SK-N-SH treated with all-trans-retinoic acid at 6 μM for 48 hours (cell line): ENCODE measurements at regions not wholly inside any gene's neighbourhood (a gene's known extent, or its start where the extent isn't known, plus 50 kb on each side); places are given as distances from the start of the nearest gene placed in this dataset.
"Not testable (repeated sequence)": the region's sequence is repeated elsewhere in the genome, so short reads cannot be mapped to it uniquely, and the experiment has no call there.

Experiments
- ATAC-seq: fragments of 200-7000 bp; cut with Tn5 transposase; 3 replicates; pipeline ENCODE4 v1.9.1; 2020; ENCODE audit warnings: mild to moderate bottlenecking, moderate library complexity
- ARNTL ChIP-seq: fragments of 450-650 bp; formaldehyde crosslinking; IDR thresholded peaks from 2 replicates; pipeline ENCODE4 v1.5.0; 2020; ENCODE audit warnings: low read depth, mild to moderate bottlenecking, moderate library complexity, borderline replicate concordance
- BACH2 ChIP-seq: fragments of 250-450 bp; sonication (Bioruptor Pico); IDR thresholded peaks from 2 replicates; pipeline ENCODE4 v1.9.0; 2021; ENCODE audit warnings: mild to moderate bottlenecking, borderline replicate concordance
- CSDC2 ChIP-seq: fragments of 250-450 bp; sonication (Bioruptor Pico); IDR thresholded peaks from 2 replicates; pipeline ENCODE4 v1.5.0; 2020; ENCODE audit warnings: mild to moderate bottlenecking, moderate library complexity
- ESRRG ChIP-seq: fragments of 250-450 bp; sonication (Bioruptor Pico); IDR thresholded peaks from 2 replicates; pipeline ENCODE4 v1.6.1; 2021; ENCODE audit warnings: mild to moderate bottlenecking
- GLIS3 ChIP-seq: fragments of 250-450 bp; sonication (Bioruptor Pico); IDR thresholded peaks from 2 replicates; pipeline ENCODE4 v1.5.0; 2020; ENCODE audit warnings: mild to moderate bottlenecking, moderate library complexity
- ISL1 ChIP-seq: fragments of 250-450 bp; sonication (Bioruptor Pico); IDR thresholded peaks from 2 replicates; pipeline ENCODE4 v2.1.2; 2022; ENCODE audit warnings: mild to moderate bottlenecking, moderate library complexity
- PPARA ChIP-seq: fragments of 250-450 bp; sonication (Bioruptor Pico); IDR thresholded peaks from 2 replicates; pipeline ENCODE4 v1.5.0; 2020; ENCODE audit warnings: mild to moderate bottlenecking, borderline replicate concordance
- RARB ChIP-seq: fragments of 250-450 bp; sonication (Bioruptor Pico); IDR thresholded peaks from 2 replicates; pipeline ENCODE4 v1.8.0; 2021; ENCODE audit warnings: mild to moderate bottlenecking, moderate library complexity
- SNAI2 ChIP-seq: fragments of 250-450 bp; sonication (Bioruptor Pico); IDR thresholded peaks from 2 replicates; pipeline ENCODE4 v1.5.0; 2020; ENCODE audit warnings: mild to moderate bottlenecking, moderate library complexity
- TCF4 ChIP-seq: fragments of 250-450 bp; sonication (Bioruptor Pico); IDR thresholded peaks from 2 replicates; pipeline ENCODE4 v1.8.0; 2021; ENCODE audit warnings: mild to moderate bottlenecking, moderate library complexity, borderline replicate concordance
- TOX ChIP-seq: fragments of 250-450 bp; sonication (Bioruptor Pico); IDR thresholded peaks from 2 replicates; pipeline ENCODE4 v1.8.0; 2021; ENCODE audit warnings: mild to moderate bottlenecking, moderate library complexity, borderline replicate concordance
- ZC3H10 ChIP-seq: fragments of 250-450 bp; sonication (Bioruptor Pico); IDR thresholded peaks from 2 replicates; pipeline ENCODE4 v1.5.1; 2021; ENCODE audit warnings: mild to moderate bottlenecking, moderate library complexity
- ZFP30 ChIP-seq: fragments of 450-650 bp; formaldehyde crosslinking; IDR thresholded peaks from 2 replicates; pipeline ENCODE4 v1.5.0; 2022; ENCODE audit warnings: mild to moderate bottlenecking, moderate library complexity
- ZNF565 ChIP-seq: fragments of 450-650 bp; formaldehyde crosslinking; conservative IDR thresholded peaks from 2 replicates; pipeline ENCODE4 v1.5.0; 2020; ENCODE audit warnings: low read depth, mild to moderate bottlenecking, moderate library complexity
- ZNF70 ChIP-seq: fragments of 450-650 bp; formaldehyde crosslinking; IDR thresholded peaks from 2 replicates; pipeline ENCODE4 v1.5.0; 2020; ENCODE audit warnings: mild to moderate bottlenecking, moderate library complexity
- ZNF8 ChIP-seq: fragments of 450-650 bp; formaldehyde crosslinking; IDR thresholded peaks from 2 replicates; pipeline ENCODE4 v1.5.0; 2020; ENCODE audit warnings: mild to moderate bottlenecking, moderate library complexity
- TF ChIP-seq, protein P1 (sequence below): fragments of 250-450 bp; sonication (Bioruptor Pico); IDR thresholded peaks from 2 replicates; pipeline ENCODE4 v1.8.0; 2021; ENCODE audit warnings: low read depth, mild to moderate bottlenecking, moderate library complexity, borderline replicate concordance
- TF ChIP-seq, protein P2 (sequence below): fragments of 250-450 bp; sonication (Bioruptor Pico); IDR thresholded peaks from 2 replicates; pipeline ENCODE4 v1.5.0; 2020; ENCODE audit warnings: mild to moderate bottlenecking, moderate library complexity
- TF ChIP-seq, protein P3 (sequence below): fragments of 250-450 bp; sonication (Bioruptor Pico); IDR thresholded peaks from 2 replicates; pipeline ENCODE4 v1.5.1; 2020; ENCODE audit warnings: low read depth, mild to moderate bottlenecking, moderate library complexity
- TF ChIP-seq, protein P4 (sequence below): fragments of 250-450 bp; sonication (Bioruptor Pico); IDR thresholded peaks from 2 replicates; pipeline ENCODE4 v1.5.1; 2021; ENCODE audit warnings: mild to moderate bottlenecking, moderate library complexity
- TF ChIP-seq, protein P5 (sequence below): fragments of 250-450 bp; sonication (Bioruptor Pico); IDR thresholded peaks from 2 replicates; pipeline ENCODE4 v1.8.0; 2020; ENCODE audit warnings: mild to moderate bottlenecking, moderate library complexity, borderline replicate concordance

DNA sequence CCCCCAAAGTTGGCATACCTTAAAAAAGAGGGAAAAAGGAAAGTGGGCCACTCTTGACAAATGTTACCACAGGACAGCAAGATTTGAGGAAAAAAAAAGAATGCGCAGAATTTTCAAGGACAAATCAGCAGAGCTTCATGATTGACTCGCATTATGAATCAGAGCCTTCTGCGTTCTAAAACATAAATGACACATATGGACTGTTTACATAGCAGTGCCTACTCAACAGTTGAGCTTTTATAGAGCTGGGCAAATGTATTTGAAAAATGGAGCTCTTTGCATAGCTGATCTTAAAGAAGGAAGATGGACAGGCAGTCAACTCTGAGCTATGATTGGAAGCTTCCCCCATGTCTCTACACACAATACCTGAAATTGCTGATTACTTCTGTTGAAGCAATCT is 213.2 kb upstream of the NT5E start:
- no peak for TF ChIP-seq TOX
- TF ChIP-seq, protein P1, sequence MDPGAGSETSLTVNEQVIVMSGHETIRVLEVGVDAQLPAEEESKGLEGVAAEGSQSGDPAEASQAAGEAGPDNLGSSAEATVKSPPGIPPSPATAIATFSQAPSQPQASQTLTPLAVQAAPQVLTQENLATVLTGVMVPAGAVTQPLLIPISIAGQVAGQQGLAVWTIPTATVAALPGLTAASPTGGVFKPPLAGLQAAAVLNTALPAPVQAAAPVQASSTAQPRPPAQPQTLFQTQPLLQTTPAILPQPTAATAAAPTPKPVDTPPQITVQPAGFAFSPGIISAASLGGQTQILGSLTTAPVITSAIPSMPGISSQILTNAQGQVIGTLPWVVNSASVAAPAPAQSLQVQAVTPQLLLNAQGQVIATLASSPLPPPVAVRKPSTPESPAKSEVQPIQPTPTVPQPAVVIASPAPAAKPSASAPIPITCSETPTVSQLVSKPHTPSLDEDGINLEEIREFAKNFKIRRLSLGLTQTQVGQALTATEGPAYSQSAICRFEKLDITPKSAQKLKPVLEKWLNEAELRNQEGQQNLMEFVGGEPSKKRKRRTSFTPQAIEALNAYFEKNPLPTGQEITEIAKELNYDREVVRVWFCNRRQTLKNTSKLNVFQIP (CRISPR knock-in tag) = no peak
- TF ChIP-seq BACH2 (CRISPR knock-in tag) = no peak
- TF ChIP-seq ARNTL (CRISPR knock-in tag) = no peak
- TF ChIP-seq CSDC2 (CRISPR knock-in tag) = no peak
- TF ChIP-seq, protein P2, sequence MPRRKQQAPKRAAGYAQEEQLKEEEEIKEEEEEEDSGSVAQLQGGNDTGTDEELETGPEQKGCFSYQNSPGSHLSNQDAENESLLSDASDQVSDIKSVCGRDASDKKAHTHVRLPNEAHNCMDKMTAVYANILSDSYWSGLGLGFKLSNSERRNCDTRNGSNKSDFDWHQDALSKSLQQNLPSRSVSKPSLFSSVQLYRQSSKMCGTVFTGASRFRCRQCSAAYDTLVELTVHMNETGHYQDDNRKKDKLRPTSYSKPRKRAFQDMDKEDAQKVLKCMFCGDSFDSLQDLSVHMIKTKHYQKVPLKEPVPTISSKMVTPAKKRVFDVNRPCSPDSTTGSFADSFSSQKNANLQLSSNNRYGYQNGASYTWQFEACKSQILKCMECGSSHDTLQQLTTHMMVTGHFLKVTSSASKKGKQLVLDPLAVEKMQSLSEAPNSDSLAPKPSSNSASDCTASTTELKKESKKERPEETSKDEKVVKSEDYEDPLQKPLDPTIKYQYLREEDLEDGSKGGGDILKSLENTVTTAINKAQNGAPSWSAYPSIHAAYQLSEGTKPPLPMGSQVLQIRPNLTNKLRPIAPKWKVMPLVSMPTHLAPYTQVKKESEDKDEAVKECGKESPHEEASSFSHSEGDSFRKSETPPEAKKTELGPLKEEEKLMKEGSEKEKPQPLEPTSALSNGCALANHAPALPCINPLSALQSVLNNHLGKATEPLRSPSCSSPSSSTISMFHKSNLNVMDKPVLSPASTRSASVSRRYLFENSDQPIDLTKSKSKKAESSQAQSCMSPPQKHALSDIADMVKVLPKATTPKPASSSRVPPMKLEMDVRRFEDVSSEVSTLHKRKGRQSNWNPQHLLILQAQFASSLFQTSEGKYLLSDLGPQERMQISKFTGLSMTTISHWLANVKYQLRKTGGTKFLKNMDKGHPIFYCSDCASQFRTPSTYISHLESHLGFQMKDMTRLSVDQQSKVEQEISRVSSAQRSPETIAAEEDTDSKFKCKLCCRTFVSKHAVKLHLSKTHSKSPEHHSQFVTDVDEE (CRISPR knock-in tag) = no peak
- TF ChIP-seq, protein P3, sequence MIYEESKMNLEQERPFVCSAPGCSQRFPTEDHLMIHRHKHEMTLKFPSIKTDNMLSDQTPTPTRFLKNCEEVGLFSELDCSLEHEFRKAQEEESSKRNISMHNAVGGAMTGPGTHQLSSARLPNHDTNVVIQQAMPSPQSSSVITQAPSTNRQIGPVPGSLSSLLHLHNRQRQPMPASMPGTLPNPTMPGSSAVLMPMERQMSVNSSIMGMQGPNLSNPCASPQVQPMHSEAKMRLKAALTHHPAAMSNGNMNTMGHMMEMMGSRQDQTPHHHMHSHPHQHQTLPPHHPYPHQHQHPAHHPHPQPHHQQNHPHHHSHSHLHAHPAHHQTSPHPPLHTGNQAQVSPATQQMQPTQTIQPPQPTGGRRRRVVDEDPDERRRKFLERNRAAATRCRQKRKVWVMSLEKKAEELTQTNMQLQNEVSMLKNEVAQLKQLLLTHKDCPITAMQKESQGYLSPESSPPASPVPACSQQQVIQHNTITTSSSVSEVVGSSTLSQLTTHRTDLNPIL (CRISPR knock-in tag) = no peak
- no peak for TF ChIP-seq PPARA
- TF ChIP-seq ZNF565 (CRISPR knock-in tag) = no peak
- TF ChIP-seq ESRRG (CRISPR knock-in tag) = no peak
- TF ChIP-seq TCF4 = no peak
- TF ChIP-seq RARB (CRISPR knock-in tag) = no peak
- TF ChIP-seq ISL1 (CRISPR knock-in tag) = no peak
- TF ChIP-seq GLIS3 (CRISPR knock-in tag) = no peak
- no peak for TF ChIP-seq ZFP30 (CRISPR knock-in tag)
- no peak for TF ChIP-seq ZC3H10 (CRISPR knock-in tag)
- no peak for TF ChIP-seq ZNF8 (CRISPR knock-in tag)
- TF ChIP-seq ZNF70 = no peak
- no peak for ATAC-seq

DNA sequence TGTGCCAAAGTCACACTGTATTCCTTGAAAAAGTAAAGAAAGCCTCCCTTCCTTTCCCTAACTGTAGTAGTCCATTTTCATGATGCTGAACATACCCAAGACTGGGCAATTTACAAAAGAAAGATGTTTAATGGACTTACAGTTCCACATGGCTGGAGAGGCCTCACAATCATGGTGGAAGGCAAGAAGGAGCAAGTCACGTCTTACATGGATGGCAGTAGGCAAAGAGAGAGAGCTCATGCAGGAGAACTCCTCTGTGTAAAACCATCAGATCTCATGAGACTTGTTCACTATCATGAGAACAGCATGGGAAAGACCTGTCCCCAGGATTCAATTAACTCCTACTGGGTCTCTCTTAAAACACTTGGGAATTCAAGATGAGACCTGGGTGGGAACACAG is 222.5 kb upstream of the NT5E start:
- not testable (repeated sequence) for ATAC-seq

DNA sequence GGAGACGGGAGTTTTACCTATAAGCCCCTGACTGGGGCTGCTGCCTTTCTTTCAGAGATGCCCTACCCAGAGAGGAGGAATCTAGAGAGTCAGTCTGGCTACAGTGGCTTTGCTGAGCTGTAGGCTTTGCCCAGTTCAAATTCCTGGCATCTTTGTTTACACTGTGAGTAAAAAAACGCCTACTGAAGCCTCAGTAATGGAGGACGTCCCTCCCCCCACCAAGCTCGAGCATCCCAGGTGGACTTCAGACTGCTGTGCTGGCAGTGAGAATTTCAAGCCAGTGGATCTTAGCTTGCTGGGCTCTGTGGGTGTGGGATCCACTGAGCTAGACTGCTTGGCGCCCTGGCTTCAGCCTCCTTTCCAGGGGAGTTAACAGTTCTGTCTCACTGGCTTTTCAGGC is 237.1 kb upstream of the NT5E start:
- not testable (repeated sequence) for ATAC-seq

DNA sequence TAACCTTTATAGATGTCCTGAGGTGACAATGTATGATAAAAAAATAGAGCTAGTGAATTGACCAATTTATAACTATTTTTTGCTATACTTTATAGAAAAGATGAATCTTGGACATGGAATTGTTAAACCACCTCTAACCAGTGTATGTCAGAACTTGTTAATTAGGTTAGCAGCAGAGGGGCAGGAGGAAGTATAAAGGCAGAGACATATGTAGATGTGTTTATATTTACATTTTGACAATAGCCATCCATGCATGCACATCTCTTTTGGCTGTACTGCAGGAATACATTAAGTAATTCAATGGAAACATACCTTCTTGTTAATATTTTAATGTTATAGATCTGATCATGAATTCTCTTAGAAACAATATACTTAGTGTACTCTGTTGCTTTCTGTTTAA is 254.6 kb upstream of the NT5E start:
- TF ChIP-seq ISL1 (CRISPR knock-in tag) (no peak), RARB (CRISPR knock-in tag) (no peak), SNAI2 (CRISPR knock-in tag) (no peak), PPARA (no peak), ESRRG (CRISPR knock-in tag) (no peak), ZNF70 (no peak)
- TF ChIP-seq, protein P4, sequence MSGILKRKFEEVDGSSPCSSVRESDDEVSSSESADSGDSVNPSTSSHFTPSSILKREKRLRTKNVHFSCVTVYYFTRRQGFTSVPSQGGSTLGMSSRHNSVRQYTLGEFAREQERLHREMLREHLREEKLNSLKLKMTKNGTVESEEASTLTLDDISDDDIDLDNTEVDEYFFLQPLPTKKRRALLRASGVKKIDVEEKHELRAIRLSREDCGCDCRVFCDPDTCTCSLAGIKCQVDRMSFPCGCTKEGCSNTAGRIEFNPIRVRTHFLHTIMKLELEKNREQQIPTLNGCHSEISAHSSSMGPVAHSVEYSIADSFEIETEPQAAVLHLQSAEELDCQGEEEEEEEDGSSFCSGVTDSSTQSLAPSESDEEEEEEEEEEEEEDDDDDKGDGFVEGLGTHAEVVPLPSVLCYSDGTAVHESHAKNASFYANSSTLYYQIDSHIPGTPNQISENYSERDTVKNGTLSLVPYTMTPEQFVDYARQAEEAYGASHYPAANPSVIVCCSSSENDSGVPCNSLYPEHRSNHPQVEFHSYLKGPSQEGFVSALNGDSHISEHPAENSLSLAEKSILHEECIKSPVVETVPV (CRISPR knock-in tag) = no peak
- TF ChIP-seq, protein P2 (CRISPR knock-in tag) = no peak
- TF ChIP-seq, protein P5, sequence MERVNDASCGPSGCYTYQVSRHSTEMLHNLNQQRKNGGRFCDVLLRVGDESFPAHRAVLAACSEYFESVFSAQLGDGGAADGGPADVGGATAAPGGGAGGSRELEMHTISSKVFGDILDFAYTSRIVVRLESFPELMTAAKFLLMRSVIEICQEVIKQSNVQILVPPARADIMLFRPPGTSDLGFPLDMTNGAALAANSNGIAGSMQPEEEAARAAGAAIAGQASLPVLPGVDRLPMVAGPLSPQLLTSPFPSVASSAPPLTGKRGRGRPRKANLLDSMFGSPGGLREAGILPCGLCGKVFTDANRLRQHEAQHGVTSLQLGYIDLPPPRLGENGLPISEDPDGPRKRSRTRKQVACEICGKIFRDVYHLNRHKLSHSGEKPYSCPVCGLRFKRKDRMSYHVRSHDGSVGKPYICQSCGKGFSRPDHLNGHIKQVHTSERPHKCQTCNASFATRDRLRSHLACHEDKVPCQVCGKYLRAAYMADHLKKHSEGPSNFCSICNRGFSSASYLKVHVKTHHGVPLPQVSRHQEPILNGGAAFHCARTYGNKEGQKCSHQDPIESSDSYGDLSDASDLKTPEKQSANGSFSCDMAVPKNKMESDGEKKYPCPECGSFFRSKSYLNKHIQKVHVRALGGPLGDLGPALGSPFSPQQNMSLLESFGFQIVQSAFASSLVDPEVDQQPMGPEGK (CRISPR knock-in tag) = no peak
- TF ChIP-seq, protein P3 (CRISPR knock-in tag) = no peak
- no peak for ATAC-seq
